IMR-90 (cell line): ENCODE measurements at regions not wholly inside any gene's neighbourhood (a gene's known extent, or its start where the extent isn't known, plus 50 kb on each side); places are given as distances from the start of the nearest gene placed in this dataset.

Experiments
- ATAC-seq: fragments of 200-7000 bp; cut with Tn5 transposase; 2 replicates; pipeline ENCODE4 v1.9.1; 2020; ENCODE audit warnings: low read depth, mild to moderate bottlenecking, moderate library complexity
- BruUV-seq: library from RNA; stranded (reverse); fragments of 400-500 nt; replicated peaks from 2 replicates; lab custom pipeline; 2021; lab: Mats Ljungman, UMichigan
- CTCF ChIA-PET: fragments of 300-600 bp; formaldehyde crosslinking; extraction: SDS; loops from one replicate; lab custom pipeline; 2021; ENCODE audit warnings: antibody characterized with exemption; lab: Yijun Ruan, JAX
- POLR2A ChIA-PET: fragments of 300-600 bp; sonication (Branson Sonifier 250); formaldehyde crosslinking; loops from one replicate; lab custom pipeline; 2022; ENCODE audit warnings: antibody characterized with exemption; ENCODE audit not compliant: unreplicated experiment; lab: Charles Lee
- DNase-seq: peaks from one replicate; pipeline ENCODE4 v3.0.0; 2013
- H2AFZ ChIP-seq: replicated peaks from 2 replicates; pipeline ENCODE3; 2013; ENCODE audit warnings: low read length, mild to moderate bottlenecking; ENCODE audit not compliant: poor library complexity
- H2AK5ac ChIP-seq: 2 replicates; pipeline ENCODE4 v1.6.1; 2013; ENCODE audit warnings: low read depth, low read length, inconsistent platforms
- H2AK9ac ChIP-seq: replicated peaks from 2 replicates; pipeline ENCODE3; 2013; ENCODE audit warnings: mild to moderate bottlenecking, low read depth, low read length, moderate library complexity; ENCODE audit not compliant: poor library complexity
- H2BK120ac ChIP-seq: 2 replicates; pipeline ENCODE4 v1.6.1; 2013; ENCODE audit warnings: low read depth, low read length, inconsistent platforms
- H2BK15ac ChIP-seq: 3 replicates; pipeline ENCODE4 v1.6.1; 2013; ENCODE audit warnings: low read depth, low read length, inconsistent platforms
- H2BK20ac ChIP-seq: 2 replicates; pipeline ENCODE4 v1.6.1; 2013; ENCODE audit warnings: low read depth, mild to moderate bottlenecking, inconsistent platforms, low read length, moderate library complexity
- H2BK5ac ChIP-seq: 2 replicates; pipeline ENCODE4 v1.6.1; 2013; ENCODE audit warnings: mild to moderate bottlenecking, low read depth, low read length, inconsistent platforms; ENCODE audit not compliant: poor library complexity, severe bottlenecking
- H3K14ac ChIP-seq: replicated peaks from 2 replicates; pipeline ENCODE4 v1.6.1; 2013; ENCODE audit warnings: low read depth, low read length, inconsistent platforms
- H3K18ac ChIP-seq: 2 replicates; pipeline ENCODE4 v1.6.1; 2013; ENCODE audit warnings: low read depth, low read length, control low read depth
- H3K23ac ChIP-seq: 2 replicates; pipeline ENCODE4 v1.6.1; 2013; ENCODE audit warnings: low read depth, low read length, inconsistent platforms
- H3K27ac ChIP-seq: 2 replicates; pipeline ENCODE4 v1.5.1; 2013; ENCODE audit warnings: mild to moderate bottlenecking, control low read depth, low read length; ENCODE audit not compliant: insufficient read depth
- H3K27me3 ChIP-seq: 2 replicates; pipeline ENCODE4 v1.6.1; 2013; ENCODE audit warnings: low read length; ENCODE audit not compliant: control insufficient read depth, insufficient read depth
- H3K36me3 ChIP-seq: 2 replicates; pipeline ENCODE4 v1.6.1; 2013; ENCODE audit warnings: low read length, mixed read lengths; ENCODE audit not compliant: control insufficient read depth, insufficient read depth
- H3K4ac ChIP-seq: 2 replicates; pipeline ENCODE4 v1.6.1; 2013; ENCODE audit warnings: low read depth, low read length, inconsistent platforms
- H3K4me1 ChIP-seq: 2 replicates; pipeline ENCODE4 v1.6.1; 2013; ENCODE audit warnings: low read length, mixed read lengths; ENCODE audit not compliant: control insufficient read depth, insufficient read depth
- H3K4me2 ChIP-seq: 2 replicates; pipeline ENCODE4 v1.6.1; 2013; ENCODE audit warnings: low read depth, mild to moderate bottlenecking, control low read depth, low read length, moderate library complexity
- H3K4me3 ChIP-seq: 2 replicates; pipeline ENCODE4 v1.5.1; 2013; ENCODE audit warnings: low read depth, mild to moderate bottlenecking, control low read depth, low read length, moderate library complexity; ENCODE audit not compliant: insufficient read depth
- H3K56ac ChIP-seq: 2 replicates; pipeline ENCODE4 v1.6.1; 2013; ENCODE audit warnings: low read length, inconsistent platforms; ENCODE audit not compliant: insufficient read depth; ENCODE audit errors: extremely low read depth
- H3K79me1 ChIP-seq, 2 experiments: 2 replicates each; pipeline ENCODE4 v1.6.1; 2013; ENCODE audit warnings: low read length in 2 of 2, inconsistent platforms in 1 of 2, low read depth in 1 of 2
- H3K9ac ChIP-seq: 2 replicates; pipeline ENCODE4 v1.6.1; 2013; ENCODE audit warnings: low read depth, low read length, control low read depth
- H3K9me1 ChIP-seq: 2 replicates; pipeline ENCODE4 v1.6.1; 2013; ENCODE audit warnings: low read length, inconsistent platforms; ENCODE audit not compliant: insufficient read depth
- H3K9me3 ChIP-seq: 2 replicates; pipeline ENCODE4 v1.6.1; 2013; ENCODE audit warnings: low read length; ENCODE audit not compliant: control insufficient read depth, insufficient read depth
- H4K20me1 ChIP-seq: 2 replicates; pipeline ENCODE4 v1.6.1; 2013; ENCODE audit warnings: low read length, inconsistent platforms; ENCODE audit not compliant: insufficient read depth
- H4K5ac ChIP-seq: 2 replicates; pipeline ENCODE4 v1.6.1; 2013; ENCODE audit warnings: mild to moderate bottlenecking, low read depth, low read length, control low read depth
- H4K8ac ChIP-seq, 2 experiments: 2 replicates each; pipeline ENCODE4 v1.6.1; 2013; ENCODE audit warnings: low read depth in 2 of 2, low read length in 2 of 2, control low read depth in 1 of 2, inconsistent platforms in 1 of 2
- H4K91ac ChIP-seq: 2 replicates; pipeline ENCODE4 v1.6.1; 2013; ENCODE audit warnings: low read depth, low read length, inconsistent platforms; ENCODE audit not compliant: insufficient read depth
- BHLHE40 ChIP-seq: fragments of 150-350 bp; IDR thresholded peaks from 2 replicates; pipeline ENCODE4 v1.6.1; 2016; ENCODE audit warnings: mild to moderate bottlenecking, low read depth, low read length
- CEBPB ChIP-seq: IDR thresholded peaks from 2 replicates; pipeline ENCODE4 v1.6.1; 2012; ENCODE audit warnings: low read depth, low read length, improper control_type of control experiment
- CHD1 ChIP-seq: IDR thresholded peaks from 2 replicates; pipeline ENCODE4 v1.6.1; 2012; ENCODE audit warnings: low read depth, low read length, improper control_type of control experiment
- FOS ChIP-seq: fragments of 150-350 bp; IDR thresholded peaks from 2 replicates; pipeline ENCODE4 v1.6.1; 2016; ENCODE audit warnings: low read depth, low read length
- MAFK ChIP-seq: IDR thresholded peaks from 2 replicates; pipeline ENCODE4 v1.6.1; 2012; ENCODE audit warnings: low read depth, low read length, improper control_type of control experiment
- MAZ ChIP-seq: IDR thresholded peaks from 2 replicates; pipeline ENCODE4 v1.6.1; 2012; ENCODE audit warnings: low read depth, mild to moderate bottlenecking, low read length, improper control_type of control experiment, moderate library complexity, borderline replicate concordance
- POLR2A ChIP-seq: IDR thresholded peaks from 2 replicates; pipeline ENCODE4 v1.6.1; 2012; ENCODE audit warnings: mild to moderate bottlenecking, low read depth, low read length
- RAD21 ChIP-seq: IDR thresholded peaks from 2 replicates; pipeline ENCODE4 v1.6.1; 2012; ENCODE audit warnings: low read length, improper control_type of control experiment
- RCOR1 ChIP-seq: IDR thresholded peaks from 2 replicates; pipeline ENCODE4 v1.6.1; 2012; ENCODE audit warnings: mild to moderate bottlenecking, low read length, improper control_type of control experiment; ENCODE audit not compliant: insufficient replicate concordance
- SMC3 ChIP-seq: fragments of 150-350 bp; IDR thresholded peaks from 2 replicates; pipeline ENCODE4 v1.6.1; 2016; ENCODE audit warnings: low read depth, mild to moderate bottlenecking, antibody characterized with exemption, low read length, moderate library complexity
- WGBS, 2 experiments: methylation state at CpG; one replicate each; pipeline versions ENCODE4 v1.1.5 to v1.1.7; 2013; ENCODE audit warnings: missing lambda C conversion rate in 2 of 2; ENCODE audit not compliant: insufficient read length in 1 of 2; ENCODE audit errors: extremely low coverage in 2 of 2; 5-methylcytosine and 5-hydroxymethylcytosine counted together
- dilution Hi-C: fragments of 300-500 bp; cut with HindIII; formaldehyde crosslinking; loops from one replicate; pipeline ENCODE4 v1.14.3; 2018; ENCODE audit warnings: low sequenced_read_pairs; ENCODE audit not compliant: unreplicated experiment
- in situ Hi-C: fragments of 300-500 bp; cut with MboI; formaldehyde crosslinking; loops from 3 replicates; pipeline ENCODE4 v1.14.3; 2019; ENCODE audit warnings: low sequenced_read_pairs, inconsistent platforms, mixed read lengths
- intact Hi-C: fragments of 100-400 bp; cut with micrococcal nuclease; formaldehyde crosslinking; loops from 2 replicates; pipeline ENCODE4 v1.10.0; 2022
- TF ChIP-seq, protein P1 (sequence below): fragments of 150-350 bp; IDR thresholded peaks from 2 replicates; pipeline ENCODE4 v1.6.1; 2017; ENCODE audit warnings: mild to moderate bottlenecking, antibody characterized with exemption, low read length, low read depth
- TF ChIP-seq, protein P2 (sequence below): fragments of 150-350 bp; IDR thresholded peaks from 2 replicates; pipeline ENCODE4 v1.6.1; 2016; ENCODE audit warnings: low read depth, mild to moderate bottlenecking, low read length, moderate library complexity, borderline replicate concordance
- TF ChIP-seq, protein P3 (sequence below): conservative IDR thresholded peaks from 2 replicates; pipeline ENCODE4 v1.5.1; 2012; ENCODE audit warnings: mild to moderate bottlenecking, low read depth, low read length, improper control_type of control experiment

DNA sequence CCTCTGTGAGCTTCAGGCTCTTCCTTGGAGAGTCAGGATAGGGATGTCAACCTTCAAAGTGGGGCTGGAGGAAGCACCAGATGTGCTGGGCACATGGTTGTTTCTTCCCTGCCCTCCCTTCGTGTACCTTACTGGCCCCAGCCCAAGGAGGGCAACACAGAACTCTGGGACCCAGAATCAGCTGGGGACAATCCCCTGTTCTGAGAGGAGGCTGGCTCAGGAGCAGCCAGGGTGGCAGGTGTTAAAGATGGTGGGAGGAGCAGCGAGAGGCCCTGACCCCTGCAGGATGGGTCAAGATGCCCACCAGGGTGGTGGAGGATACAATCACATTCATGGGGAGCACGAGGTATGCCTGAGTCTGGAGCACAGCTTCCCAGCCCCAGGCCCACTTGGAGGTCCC, 300.4 kb downstream of the ABCC12 start:
- Histone ChIP-seq H2BK120ac (no peak overlapping the region), H3K9me1 (no peaks in the 10 kb centered on the region; the same call in 1 of the 2 replicates), H3K14ac (no peak overlapping the region), H3K27me3 (peaks cover 14% of the 10 kb centered on the region), H3K18ac (no peak overlapping the region), H3K9me3 (no peaks in the 10 kb centered on the region), H3K23ac (no peak overlapping the region), H2BK15ac (no peak overlapping the region), H4K20me1 (no peaks in the 10 kb centered on the region), H2BK20ac (no peak overlapping the region), H2AFZ (no peak overlapping the region), H3K79me1 (no peaks in the 10 kb centered on the region), H3K4me3 (no peak overlapping the region), H3K4me2 (no peak overlapping the region), H3K4ac (no peak overlapping the region), H2AK5ac (no peak overlapping the region), H3K27ac (no peak overlapping the region), H4K5ac (no peak overlapping the region), H3K56ac (no peak overlapping the region), H3K9ac (no peak overlapping the region), H3K36me3 (no peaks in the 10 kb centered on the region), H4K8ac (no peak overlapping the region), H4K91ac (no peak overlapping the region), H3K4me1 (no peaks in the 10 kb centered on the region), H2BK5ac (no peak overlapping the region), H2AK9ac (no peak overlapping the region)
- ATAC-seq (no peak), DNase-seq (no peak)
- CTCF ChIA-PET: no interaction called here
- in situ Hi-C loops (no loop called here), dilution Hi-C loops (no loop called here), intact Hi-C loops (no loop called here)
- POLR2A ChIA-PET: no interaction called here
- no peak for TF ChIP-seq CHD1
- TF ChIP-seq, protein P1, sequence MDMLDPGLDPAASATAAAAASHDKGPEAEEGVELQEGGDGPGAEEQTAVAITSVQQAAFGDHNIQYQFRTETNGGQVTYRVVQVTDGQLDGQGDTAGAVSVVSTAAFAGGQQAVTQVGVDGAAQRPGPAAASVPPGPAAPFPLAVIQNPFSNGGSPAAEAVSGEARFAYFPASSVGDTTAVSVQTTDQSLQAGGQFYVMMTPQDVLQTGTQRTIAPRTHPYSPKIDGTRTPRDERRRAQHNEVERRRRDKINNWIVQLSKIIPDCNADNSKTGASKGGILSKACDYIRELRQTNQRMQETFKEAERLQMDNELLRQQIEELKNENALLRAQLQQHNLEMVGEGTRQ: no peak
- TF ChIP-seq, protein P2, sequence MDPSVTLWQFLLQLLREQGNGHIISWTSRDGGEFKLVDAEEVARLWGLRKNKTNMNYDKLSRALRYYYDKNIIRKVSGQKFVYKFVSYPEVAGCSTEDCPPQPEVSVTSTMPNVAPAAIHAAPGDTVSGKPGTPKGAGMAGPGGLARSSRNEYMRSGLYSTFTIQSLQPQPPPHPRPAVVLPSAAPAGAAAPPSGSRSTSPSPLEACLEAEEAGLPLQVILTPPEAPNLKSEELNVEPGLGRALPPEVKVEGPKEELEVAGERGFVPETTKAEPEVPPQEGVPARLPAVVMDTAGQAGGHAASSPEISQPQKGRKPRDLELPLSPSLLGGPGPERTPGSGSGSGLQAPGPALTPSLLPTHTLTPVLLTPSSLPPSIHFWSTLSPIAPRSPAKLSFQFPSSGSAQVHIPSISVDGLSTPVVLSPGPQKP: no peak
- TF ChIP-seq RAD21: no peak
- no peak for TF ChIP-seq SMC3
- TF ChIP-seq, protein P3, sequence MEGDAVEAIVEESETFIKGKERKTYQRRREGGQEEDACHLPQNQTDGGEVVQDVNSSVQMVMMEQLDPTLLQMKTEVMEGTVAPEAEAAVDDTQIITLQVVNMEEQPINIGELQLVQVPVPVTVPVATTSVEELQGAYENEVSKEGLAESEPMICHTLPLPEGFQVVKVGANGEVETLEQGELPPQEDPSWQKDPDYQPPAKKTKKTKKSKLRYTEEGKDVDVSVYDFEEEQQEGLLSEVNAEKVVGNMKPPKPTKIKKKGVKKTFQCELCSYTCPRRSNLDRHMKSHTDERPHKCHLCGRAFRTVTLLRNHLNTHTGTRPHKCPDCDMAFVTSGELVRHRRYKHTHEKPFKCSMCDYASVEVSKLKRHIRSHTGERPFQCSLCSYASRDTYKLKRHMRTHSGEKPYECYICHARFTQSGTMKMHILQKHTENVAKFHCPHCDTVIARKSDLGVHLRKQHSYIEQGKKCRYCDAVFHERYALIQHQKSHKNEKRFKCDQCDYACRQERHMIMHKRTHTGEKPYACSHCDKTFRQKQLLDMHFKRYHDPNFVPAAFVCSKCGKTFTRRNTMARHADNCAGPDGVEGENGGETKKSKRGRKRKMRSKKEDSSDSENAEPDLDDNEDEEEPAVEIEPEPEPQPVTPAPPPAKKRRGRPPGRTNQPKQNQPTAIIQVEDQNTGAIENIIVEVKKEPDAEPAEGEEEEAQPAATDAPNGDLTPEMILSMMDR: no peak
- no peak for TF ChIP-seq MAFK
- no peak for TF ChIP-seq MAZ
- TF ChIP-seq CEBPB: no peak
- TF ChIP-seq RCOR1: no peak
- TF ChIP-seq BHLHE40: no peak
- no peak for TF ChIP-seq POLR2A
- no peak for TF ChIP-seq FOS
- no CpG with 5 or more reads among the region's 3 CpGs for WGBS, 2 experiments
- BruUV-seq: no TSS peak
